ENCODE measurements at regions not wholly inside any gene's neighbourhood (a gene's known extent, or its start where the extent isn't known, plus 50 kb on each side); places are given as distances from the start of the nearest gene placed in this dataset.

DNA sequence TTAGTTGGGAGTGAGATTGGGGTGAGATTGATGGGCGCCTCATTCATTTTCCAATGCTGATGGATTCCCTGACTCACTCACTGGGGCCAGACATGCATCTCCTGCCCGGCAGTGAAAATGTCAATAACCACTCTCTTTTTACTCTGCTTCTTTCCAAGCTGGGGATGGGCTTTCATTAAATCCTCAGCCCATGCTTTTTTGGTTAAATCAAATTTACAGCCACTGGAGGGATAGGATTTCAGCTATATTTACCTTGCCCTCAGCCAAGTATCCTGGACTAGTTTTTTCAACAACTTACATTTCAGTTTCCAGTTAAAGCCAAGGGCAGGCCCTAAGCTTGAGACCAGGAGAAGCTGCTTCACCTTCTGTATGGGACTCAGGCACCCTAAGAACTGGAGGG, 162.8 kb downstream of the TSN start:
- H3K27ac ChIP-seq (ENCODE audit: low read depth, low read length), result no peak overlapping the region
- TF ChIP-seq CTCF (IDR thresholded peaks at IDR 0.05; ENCODE audit: low read depth, low read length), result no peak
- ChIA-PET CTCF (interaction anchor here (1.1 kb wide), 1 partner anchor 107 kb away, joined by 4 read pairs; no protein-coding TSS in a partner anchor), POLR2A (no interaction called here)
- no peak for DNase-seq (ENCODE audit: low read depth, low spot score)
- H3K27me3 ChIP-seq (ENCODE audit: control insufficient read depth, insufficient read depth, low read length), result peaks cover 4% of the 10 kb centered on the region
- H3K9me3 ChIP-seq (ENCODE audit: control insufficient read depth, insufficient read depth, low read length), result no peaks in the 10 kb centered on the region
- no peak overlapping the region for H3K4me3 ChIP-seq (ENCODE audit: low read depth, low read length)

GRCh38 chr2:121919803-121920202, 164.4 kb downstream of the TSN start:
- Histone ChIP-seq H3K4me3 (ENCODE audit: low read depth, low read length) (no peak overlapping the region), H3K27ac (ENCODE audit: low read depth, low read length) (no peak overlapping the region), H3K27me3 (ENCODE audit: control insufficient read depth, insufficient read depth, low read length) (peaks cover 4% of the 10 kb centered on the region), H3K9me3 (ENCODE audit: control insufficient read depth, insufficient read depth, low read length) (no peaks in the 10 kb centered on the region)
- no peak for DNase-seq (ENCODE audit: low read depth, low spot score)
- no peak for TF ChIP-seq CTCF (IDR thresholded peaks at IDR 0.05; ENCODE audit: low read depth, low read length)
- CTCF ChIA-PET, result no interaction called here
- POLR2A ChIA-PET, result no interaction called here

- no peak for DNase-seq (ENCODE audit: low read depth, low spot score)
- Histone ChIP-seq H3K4me3 (ENCODE audit: low read depth, low read length) (no peak overlapping the region), H3K27me3 (ENCODE audit: control insufficient read depth, insufficient read depth, low read length) (no peaks in the 10 kb centered on the region), H3K27ac (ENCODE audit: low read depth, low read length) (no peak overlapping the region), H3K9me3 (ENCODE audit: control insufficient read depth, insufficient read depth, low read length) (no peaks in the 10 kb centered on the region)
- ChIA-PET POLR2A (no interaction called here), CTCF (no interaction called here)
- no peak for TF ChIP-seq CTCF (IDR thresholded peaks at IDR 0.05; ENCODE audit: low read depth, low read length)
Observed at GRCh38 chr2:121925466-121925865, 170.0 kb downstream of the TSN start.

GRCh38 chr2:121943285-121943684, 187.8 kb downstream of the TSN start:
- Histone ChIP-seq H3K27me3 (ENCODE audit: control insufficient read depth, insufficient read depth, low read length) (no peaks in the 10 kb centered on the region), H3K4me3 (ENCODE audit: low read depth, low read length) (no peak overlapping the region), H3K9me3 (ENCODE audit: control insufficient read depth, insufficient read depth, low read length) (no peaks in the 10 kb centered on the region), H3K27ac (ENCODE audit: low read depth, low read length) (no peak overlapping the region)
- ChIA-PET CTCF (no interaction called here), POLR2A (no interaction called here)
- no peak for DNase-seq (ENCODE audit: low read depth, low spot score)
- no peak for TF ChIP-seq CTCF (IDR thresholded peaks at IDR 0.05; ENCODE audit: low read depth, low read length)

- CTCF ChIA-PET, result no interaction called here
- no peak for TF ChIP-seq CTCF (IDR thresholded peaks at IDR 0.05; ENCODE audit: low read depth, low read length)
- Histone ChIP-seq H3K27me3 (ENCODE audit: control insufficient read depth, insufficient read depth, low read length) (no peaks in the 10 kb centered on the region), H3K27ac (ENCODE audit: low read depth, low read length) (no peak overlapping the region), H3K9me3 (ENCODE audit: control insufficient read depth, insufficient read depth, low read length) (no peaks in the 10 kb centered on the region), H3K4me3 (ENCODE audit: low read depth, low read length) (no peak overlapping the region)
- POLR2A ChIA-PET, result no interaction called here
- no peak for DNase-seq (ENCODE audit: low read depth, low spot score)
Observed at GRCh38 chr2:121944072-121944831, 188.8 kb downstream of the TSN start.
